Ovary (tissue), 7 donors: ENCODE measurements at regions not wholly inside any gene's neighbourhood (a gene's known extent, or its start where the extent isn't known, plus 50 kb on each side); places are given as distances from the start of the nearest gene placed in this dataset.

ENCODE experiments used
- DNase-seq, 5 donors: peaks; one replicate each; pipeline ENCODE4 v3.0.0-alpha.2; 2019 to 2020
- H3K27ac ChIP-seq, 2 donors: fragments of 200-600 bp; one replicate each; pipeline versions ENCODE4 v1.5.1 to v1.8.0; 2019 to 2022
- H3K27me3 ChIP-seq: fragments of 200-600 bp; one replicate; pipeline ENCODE4 v1.8.0; 2022
- H3K36me3 ChIP-seq: fragments of 200-600 bp; sonication (generic); one replicate; pipeline ENCODE4 v1.5.1; 2019
- H3K4me1 ChIP-seq: one replicate; pipeline ENCODE4 v1.8.1; 2013; ENCODE audit warnings: mild to moderate bottlenecking, moderate library complexity; ENCODE audit not compliant: insufficient read depth
- H3K4me3 ChIP-seq: fragments of 200-600 bp; sonication (generic); one replicate; pipeline ENCODE4 v1.5.1; 2017
- H3K9me3 ChIP-seq, 2 donors: fragments of 200-600 bp in 1 of 2; sonication (generic) in 1 of 2; one replicate each; pipeline versions ENCODE4 v1.5.1 to v1.8.1; 2013 to 2019; ENCODE audit warnings: mild to moderate bottlenecking in 1 of 2, moderate library complexity in 1 of 2
- CTCF ChIP-seq, 3 donors: fragments of 450-650 bp in 2 of 3; fragments of 200-600 bp in 1 of 3; IDR thresholded peaks; one replicate each; pipeline versions ENCODE4 v1.5.1 to v1.8.0; 2016 to 2022; ENCODE audit warnings: antibody characterized with exemption in 3 of 3, mild to moderate bottlenecking in 1 of 3
- EP300 ChIP-seq: sonication (generic); formaldehyde crosslinking; IDR thresholded peaks from one replicate; pipeline ENCODE4 v1.6.1; 2017; ENCODE audit warnings: antibody characterized with exemption
- POLR2A ChIP-seq: fragments of 450-650 bp; IDR thresholded peaks from one replicate; pipeline ENCODE4 v1.6.1; 2017; ENCODE audit warnings: antibody characterized with exemption, mild to moderate bottlenecking, moderate library complexity
- WGBS, 3 donors: extraction: QIAGEN DNeasy Blood & Tissue Kit in 1 of 3; methylation state at CpG; one replicate each; pipeline versions ENCODE4 v1.1.5 to v1.1.7; 2013 to 2017; 5-methylcytosine and 5-hydroxymethylcytosine counted together
- intact Hi-C, 4 donors: fragments of 100-400 bp; cut with DNase I; formaldehyde crosslinking; loops; one replicate each; pipeline versions ENCODE4 v1.11.0 to v1.15.1; 2022 to 2023
- donor health status: DM: no; HTN: no; CAD: no; lungs with moderate emphysema.
- donor health status: DM: no; HTN: no; CAD: no.
- donor health status: Bipolar disorder and iron deficiency.
- donor health status: DM: no; HTN: no; CAD: no.
- donor health status: DM: yes; HTN: yes; CAD: no.

- Histone ChIP-seq H3K4me1 (peaks cover 2% of the 10 kb centered on the region), H3K9me3 (no peaks in the 10 kb centered on the region), H3K4me3 (no peak overlapping the region), H3K36me3 (no peaks in the 10 kb centered on the region), H3K27me3 (no peaks in the 10 kb centered on the region), H3K27ac (no peak overlapping the region)
- no peak for DNase-seq
- no peak for TF ChIP-seq CTCF (IDR thresholded peaks at IDR 0.05)
- WGBS, 3 donors = 46 to 97% (median 81%) methylated on average over 2 of the region's 2 CpGs
- intact Hi-C loops = no loop called here
Observed at GRCh38 chr7:46720761-46721160, 799.7 kb upstream of the IGFBP3 start.

GRCh38 chr7:46719616-46720015, 798.5 kb upstream of the IGFBP3 start:
- 80 to 89% (median 83%) methylated on average over 1 of the region's 1 CpG for WGBS, 3 donors
- Histone ChIP-seq H3K36me3 (no peaks in the 10 kb centered on the region), H3K4me1 (peaks cover 2% of the 10 kb centered on the region), H3K27me3 (no peaks in the 10 kb centered on the region), H3K4me3 (no peak overlapping the region), H3K9me3 (no peaks in the 10 kb centered on the region), H3K27ac (no peak overlapping the region)
- no peak for TF ChIP-seq EP300
- no peak for TF ChIP-seq POLR2A
- no peak for TF ChIP-seq CTCF (IDR thresholded peaks at IDR 0.05)
- intact Hi-C loops = no loop called here
- DNase-seq = no peak

GRCh38 chr7:46716926-46717325, 795.9 kb upstream of the IGFBP3 start:
- no peak for TF ChIP-seq EP300
- TF ChIP-seq POLR2A = no peak
- TF ChIP-seq CTCF (IDR thresholded peaks at IDR 0.05) = no peak
- no peaks in the 10 kb centered on the region for H3K27me3 ChIP-seq
- intact Hi-C loops = no loop called here
- H3K36me3 ChIP-seq = no peaks in the 10 kb centered on the region
- peaks cover 8% of the 10 kb centered on the region for H3K4me1 ChIP-seq
- no peaks in the 10 kb centered on the region for H3K9me3 ChIP-seq
- H3K4me3 ChIP-seq = no peak overlapping the region
- no peak overlapping the region for H3K27ac ChIP-seq
- DNase-seq = no peak
- 85 to 98% (median 91%) methylated on average over 1 of the region's 1 CpG for WGBS, 3 donors

GRCh38 chr7:46715579-46715978, 794.5 kb upstream of the IGFBP3 start:
- H3K36me3 ChIP-seq = no peaks in the 10 kb centered on the region
- H3K27me3 ChIP-seq = no peaks in the 10 kb centered on the region
- H3K9me3 ChIP-seq = no peaks in the 10 kb centered on the region
- no peak overlapping the region for H3K4me3 ChIP-seq
- intact Hi-C loops = no loop called here
- TF ChIP-seq CTCF (IDR thresholded peaks at IDR 0.05) (no peak), POLR2A (no peak), EP300 (no peak)
- no peak for DNase-seq
- H3K27ac ChIP-seq = no peak overlapping the region
- peaks cover 10% of the 10 kb centered on the region for H3K4me1 ChIP-seq
- 97 to 100% (median 100%) methylated on average over 1 of the region's 1 CpG for WGBS, 3 donors

GRCh38 chr7:46714904-46715303, 793.8 kb upstream of the IGFBP3 start:
- no peak for DNase-seq
- H3K27me3 ChIP-seq = no peaks in the 10 kb centered on the region
- peaks cover 12% of the 10 kb centered on the region for H3K4me1 ChIP-seq
- no peak overlapping the region for H3K4me3 ChIP-seq
- H3K27ac ChIP-seq = no peak overlapping the region
- no peaks in the 10 kb centered on the region for H3K36me3 ChIP-seq
- intact Hi-C loops = no loop called here
- TF ChIP-seq CTCF (IDR thresholded peaks at IDR 0.05) (no peak), EP300 (no peak), POLR2A (no peak)
- H3K9me3 ChIP-seq = no peaks in the 10 kb centered on the region
